GM12878 (cell line): ENCODE measurements at regions not wholly inside any gene's neighbourhood (a gene's known extent, or its start where the extent isn't known, plus 50 kb on each side); places are given as distances from the start of the nearest gene placed in this dataset.

Source experiments
- ATAC-seq: fragments of 200-7000 bp; cut with Tn5 transposase; 3 replicates; pipeline ENCODE4 v1.9.1; 2020; ENCODE audit warnings: mild to moderate bottlenecking, moderate library complexity
- BruUV-seq: library from RNA; stranded (reverse); fragments of 400-500 nt; replicated peaks from 2 replicates; lab custom pipeline; 2021; lab: Mats Ljungman, UMichigan
- CTCF ChIA-PET: fragments of 300-600 bp; sonication (Branson Sonifier 250); formaldehyde crosslinking; extraction: SDS; loops from one replicate; lab custom pipeline; 2021; ENCODE audit warnings: inconsistent platforms; lab: Yijun Ruan, JAX
- POLR2A ChIA-PET: fragments of 350-600 bp; formaldehyde crosslinking; extraction: SDS; loops from one replicate; lab custom pipeline; 2021; ENCODE audit warnings: inconsistent platforms; lab: Charles Lee
- RAD21 ChIA-PET: fragments of 300-600 bp; sonication (Branson Sonifier 250); formaldehyde crosslinking; loops from one replicate; lab custom pipeline; 2023; ENCODE audit warnings: antibody characterized with exemption; ENCODE audit not compliant: unreplicated experiment; lab: Charles Lee
- SMC1A ChIA-PET: fragments of 300-600 bp; sonication (Branson Sonifier 250); formaldehyde crosslinking; loops from one replicate; lab custom pipeline; 2023; ENCODE audit not compliant: unreplicated experiment, uncharacterized antibody; lab: Charles Lee
- DNase-seq: peaks from one replicate; pipeline ENCODE4 v3.0.0-alpha.2; 2011; ENCODE audit warnings: low read depth, low spot score
- FAIRE-seq: peaks from 3 replicates; lab custom pipeline; 2011; peaks lifted over from hg19 to GRCh38; lab: Jason Lieb, UNC
- H2AFZ ChIP-seq: 2 replicates; pipeline ENCODE4 v1.6.0; 2011; ENCODE audit warnings: low read depth, low read length, control low read depth; ENCODE audit not compliant: control insufficient read depth
- H3K27ac ChIP-seq: 2 replicates; pipeline ENCODE4 v1.5.1; 2011; ENCODE audit warnings: control low read depth; ENCODE audit not compliant: control insufficient read depth, insufficient read depth
- H3K27me3 ChIP-seq, 2 experiments: replicated peaks in 1 of 2; 2 replicates each; pipeline versions ENCODE4 v1.6.0 to v1.6.1; 2011; ENCODE audit warnings: low read length in 1 of 2; ENCODE audit not compliant: control insufficient read depth in 2 of 2, insufficient read depth in 2 of 2
- H3K36me3 ChIP-seq, 2 experiments: 2 replicates each; pipeline ENCODE4 v1.5.1; 2011; ENCODE audit warnings: low read length in 1 of 2; ENCODE audit not compliant: control insufficient read depth in 2 of 2, insufficient read depth in 2 of 2
- H3K4me1 ChIP-seq: 2 replicates; pipeline ENCODE4 v1.6.1; 2011; ENCODE audit warnings: mild to moderate bottlenecking, low read length, moderate library complexity, mixed read lengths; ENCODE audit not compliant: control insufficient read depth, insufficient read depth
- H3K4me2 ChIP-seq: 2 replicates; pipeline ENCODE4 v1.6.0; 2011; ENCODE audit warnings: control low read depth; ENCODE audit not compliant: control insufficient read depth, insufficient read depth
- H3K4me3 ChIP-seq: fragments of 200-600 bp; sonication (generic); 2 replicates; pipeline ENCODE4 v1.5.1; 2016
- H3K79me2 ChIP-seq: 2 replicates; pipeline ENCODE4 v1.6.0; 2011; ENCODE audit warnings: low read length; ENCODE audit not compliant: control insufficient read depth, insufficient read depth
- H3K9ac ChIP-seq: 2 replicates; pipeline ENCODE4 v1.8.0; 2011; ENCODE audit warnings: low read length, control low read depth, mixed read lengths; ENCODE audit not compliant: control insufficient read depth, insufficient read depth
- H3K9me3 ChIP-seq: replicated peaks from 3 replicates; pipeline ENCODE4 v1.5.1; 2011; ENCODE audit warnings: mild to moderate bottlenecking, low read length; ENCODE audit not compliant: control insufficient read depth, insufficient read depth
- H4K20me1 ChIP-seq: 2 replicates; pipeline ENCODE4 v1.6.0; 2011; ENCODE audit not compliant: control insufficient read depth, insufficient read depth
- BCL3 ChIP-seq: IDR thresholded peaks from 2 replicates; pipeline ENCODE4 v1.6.1; 2011; ENCODE audit warnings: borderline replicate concordance, low read depth, mild to moderate bottlenecking, moderate library complexity, low read length; ENCODE audit not compliant: insufficient read depth, poor library complexity, severe bottlenecking
- CBFB ChIP-seq: IDR thresholded peaks from 2 replicates; pipeline ENCODE4 v1.6.1; 2016; ENCODE audit warnings: antibody characterized with exemption, low read depth
- HDGF ChIP-seq: fragments of 450-650 bp; IDR thresholded peaks from 2 replicates; pipeline ENCODE4 v1.6.1; 2016; ENCODE audit warnings: antibody characterized with exemption
- KDM1A ChIP-seq: fragments of 200-600 bp; sonication (generic); IDR thresholded peaks from 2 replicates; pipeline ENCODE4 v1.6.1; 2016; ENCODE audit warnings: borderline replicate concordance
- LARP7 ChIP-seq: fragments of 450-650 bp; IDR thresholded peaks from 2 replicates; pipeline ENCODE4 v1.6.1; 2017; ENCODE audit warnings: mild to moderate bottlenecking
- MTA3 ChIP-seq: IDR thresholded peaks from 2 replicates; pipeline ENCODE4 v1.6.1; 2012; ENCODE audit warnings: low read length, inconsistent platforms, borderline replicate concordance
- NR2C1 ChIP-seq: fragments of 450-650 bp; IDR thresholded peaks from 2 replicates; pipeline ENCODE4 v1.6.1; 2017; ENCODE audit warnings: antibody characterized with exemption, mild to moderate bottlenecking, moderate library complexity
- NR2C2 ChIP-seq: IDR thresholded peaks from 2 replicates; pipeline ENCODE4 v1.6.1; 2011; ENCODE audit warnings: borderline replicate concordance, low read depth; ENCODE audit not compliant: control insufficient read depth, insufficient read length
- RAD51 ChIP-seq: fragments of 450-650 bp; IDR thresholded peaks from 2 replicates; pipeline ENCODE4 v1.6.1; 2016; ENCODE audit warnings: moderate library complexity, mild to moderate bottlenecking, inconsistent platforms
- SMAD5 ChIP-seq: IDR thresholded peaks from 2 replicates; pipeline ENCODE4 v1.6.1; 2016; ENCODE audit warnings: antibody characterized with exemption, low read depth
- STAT1 ChIP-seq: fragments of 450-650 bp; conservative IDR thresholded peaks from 2 replicates; pipeline ENCODE4 v1.6.1; 2014; ENCODE audit warnings: antibody characterized with exemption, mild to moderate bottlenecking
- TCF12 ChIP-seq: IDR thresholded peaks from 2 replicates; pipeline ENCODE4 v1.6.1; 2011; ENCODE audit warnings: low read depth, mild to moderate bottlenecking, low read length
- ZBED1 ChIP-seq: IDR thresholded peaks from 2 replicates; pipeline ENCODE4 v1.6.1; 2016; ENCODE audit warnings: borderline replicate concordance
- ZNF207 ChIP-seq: fragments of 450-650 bp; IDR thresholded peaks from 2 replicates; pipeline ENCODE4 v1.6.1; 2014; ENCODE audit warnings: antibody characterized with exemption, mild to moderate bottlenecking, borderline replicate concordance
- WGBS: methylation state at CpG from one replicate; pipeline ENCODE4 v1.1.6; 2016; ENCODE audit warnings: low lambda C conversion rate; ENCODE audit not compliant: insufficient replicate concordance, insufficient coverage; ENCODE audit errors: missing lambda C conversion rate; 5-methylcytosine and 5-hydroxymethylcytosine counted together
- in situ Hi-C: fragments of 300-500 bp; cut with MboI; formaldehyde crosslinking; loops from 9 replicates; pipeline ENCODE4 v1.14.3; 2018; ENCODE audit warnings: mixed read lengths
- intact Hi-C: fragments of 100-400 bp; cut with micrococcal nuclease; formaldehyde crosslinking; loops from one replicate; pipeline ENCODE4 v1.14.2; 2022; ENCODE audit not compliant: unreplicated experiment
- TF ChIP-seq, protein P1 (sequence below): IDR thresholded peaks from 2 replicates; pipeline ENCODE4 v1.6.1; 2011; ENCODE audit warnings: low read depth, mild to moderate bottlenecking, low read length, moderate library complexity, borderline replicate concordance; ENCODE audit errors: extremely low read depth

- Histone ChIP-seq H3K36me3 (no peaks in the 10 kb centered on the region), H3K9ac (no peak overlapping the region), H3K79me2 (no peaks in the 10 kb centered on the region), H3K27me3 (no peaks in the 10 kb centered on the region), H4K20me1 (no peaks in the 10 kb centered on the region), H3K9me3 (no peaks in the 10 kb centered on the region; the same call in 2 of the 3 replicates), H2AFZ (no peak overlapping the region), H3K27ac (no peak overlapping the region), H3K4me3 (no peak overlapping the region), H3K4me2 (no peak overlapping the region), H3K4me1 (no peaks in the 10 kb centered on the region)
- TF ChIP-seq HDGF, result no peak
- no peak for TF ChIP-seq TCF12
- no peak for TF ChIP-seq LARP7
- no peak for TF ChIP-seq RAD51
- no peak for TF ChIP-seq NR2C2
- no peak for TF ChIP-seq CBFB
- BruUV-seq, result no TSS peak
- ChIA-PET POLR2A (no interaction called here), SMC1A (no interaction called here), CTCF (no interaction called here), RAD21 (no interaction called here)
- ATAC-seq, result no peak
- intact Hi-C loops (no loop called here), in situ Hi-C loops (no loop called here)
- DNase-seq, result no peak
- 100% methylated on average over 1 of the region's 1 CpG for WGBS
- FAIRE-seq, result no peak
Measured at GRCh38 chr3:4162096-4162495, 141.1 kb upstream of the SETMAR start.

DNA sequence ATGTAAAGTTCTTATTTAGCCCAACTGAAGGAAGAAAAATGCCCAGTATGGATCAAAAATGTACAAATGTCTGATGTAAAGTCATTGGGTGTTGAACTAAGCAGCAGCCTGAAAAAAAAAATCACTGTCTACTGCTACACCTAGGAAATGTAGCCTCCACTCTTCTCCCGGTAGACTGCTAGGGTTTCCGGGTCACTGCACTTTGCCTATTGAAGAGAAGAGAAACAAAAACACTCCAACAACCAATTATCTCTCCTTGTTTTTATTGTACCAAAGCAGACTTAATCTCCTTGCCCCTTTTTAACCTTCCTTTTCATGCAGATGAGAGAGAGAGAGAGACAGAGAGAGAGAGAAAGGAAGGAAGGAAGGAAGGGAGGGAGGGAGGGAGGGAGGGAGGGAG lies 140.2 kb upstream of the SETMAR start:
- H3K9me3 ChIP-seq, result no peaks in the 10 kb centered on the region; the same call in 2 of the 3 replicates
- H3K4me1 ChIP-seq, result no peaks in the 10 kb centered on the region
- H3K27me3 ChIP-seq, result no peaks in the 10 kb centered on the region
- WGBS, result 17% methylated on average over 2 of the region's 2 CpGs
- CTCF ChIA-PET, result no interaction called here
- no peaks in the 10 kb centered on the region for H3K36me3 ChIP-seq
- H3K27ac ChIP-seq, result no peak overlapping the region
- H4K20me1 ChIP-seq, result no peaks in the 10 kb centered on the region
- FAIRE-seq (no peak), DNase-seq (no peak), ATAC-seq (no peak)
- no peak overlapping the region for H2AFZ ChIP-seq
- no peak overlapping the region for H3K9ac ChIP-seq
- RAD21 ChIA-PET, result no interaction called here
- intact Hi-C loops, result no loop called here
- no peak overlapping the region for H3K4me3 ChIP-seq
- BruUV-seq, result no TSS peak
- SMC1A ChIA-PET, result no interaction called here
- in situ Hi-C loops, result no loop called here
- POLR2A ChIA-PET, result no interaction called here
- H3K79me2 ChIP-seq, result no peaks in the 10 kb centered on the region
- no peak overlapping the region for H3K4me2 ChIP-seq
- TF ChIP-seq ZNF207 (no peak), ZBED1 (no peak), KDM1A (no peak), STAT1 (no peak), NR2C1 (no peak), MTA3 (no peak), SMAD5 (no peak), BCL3 (no peak)
- TF ChIP-seq, protein P1, sequence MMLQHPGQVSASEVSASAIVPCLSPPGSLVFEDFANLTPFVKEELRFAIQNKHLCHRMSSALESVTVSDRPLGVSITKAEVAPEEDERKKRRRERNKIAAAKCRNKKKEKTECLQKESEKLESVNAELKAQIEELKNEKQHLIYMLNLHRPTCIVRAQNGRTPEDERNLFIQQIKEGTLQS, result no peak
